Ammon's horn (tissue), 1 donor: ENCODE measurements at regions not wholly inside any gene's neighbourhood (a gene's known extent, or its start where the extent isn't known, plus 50 kb on each side); places are given as distances from the start of the nearest gene placed in this dataset.
A peak's percentile ranks its signal among the peaks of the same experiment; 100 is the strongest.

Source experiments
- DNase-seq: peaks from one replicate; pipeline ENCODE4 v3.0.0-alpha.2; 2016; ENCODE audit warnings: low spot score

GRCh38 chr4:24244663-24245490 lies 339.5 kb downstream of the DHX15 start:
- DNase-seq = no peak

- no peak for DNase-seq
These were observed 340.7 kb downstream of the DHX15 start for GRCh38 chr4:24243641-24244040.

- no peak for DNase-seq
These were observed 342.8 kb downstream of the DHX15 start for GRCh38 chr4:24241511-24241910.

GRCh38 chr4:24240655-24241054 lies 343.7 kb downstream of the DHX15 start:
- DNase-seq = no peak

- no peak for DNase-seq
These were observed 346.6 kb downstream of the DHX15 start for GRCh38 chr4:24237709-24238108.

- DNase-seq = no peak
These were observed 346.7 kb upstream of the PPARGC1A start for GRCh38 chr4:24236532-24236931.

- DNase-seq = no peak
These were observed 346.3 kb upstream of the PPARGC1A start for GRCh38 chr4:24236120-24236519.

GRCh38 chr4:24235618-24236017 lies 345.8 kb upstream of the PPARGC1A start:
- DNase-seq = no peak

GRCh38 chr4:24234288-24234848 lies 344.5 kb upstream of the PPARGC1A start:
- DNase-seq = no peak

- no peak for DNase-seq
These were observed 341.1 kb upstream of the PPARGC1A start for GRCh38 chr4:24230955-24231354.

- peak; percentile 15 for DNase-seq
These were observed 340.1 kb upstream of the PPARGC1A start for GRCh38 chr4:24229978-24230377.

- DNase-seq = no peak
These were observed 338.8 kb upstream of the PPARGC1A start for GRCh38 chr4:24228692-24229091.

GRCh38 chr4:24226667-24227066 lies 336.8 kb upstream of the PPARGC1A start:
- no peak for DNase-seq

- DNase-seq = no peak
These were observed 336.2 kb upstream of the PPARGC1A start for GRCh38 chr4:24226023-24226422.

GRCh38 chr4:24224446-24224845 lies 334.6 kb upstream of the PPARGC1A start:
- no peak for DNase-seq

GRCh38 chr4:24219209-24219608 lies 329.4 kb upstream of the PPARGC1A start:
- DNase-seq = no peak

GRCh38 chr4:24218566-24218965 lies 328.7 kb upstream of the PPARGC1A start:
- DNase-seq = no peak

GRCh38 chr4:24214796-24215195 lies 324.9 kb upstream of the PPARGC1A start:
- no peak for DNase-seq

GRCh38 chr4:24213961-24214360 lies 324.1 kb upstream of the PPARGC1A start:
- no peak for DNase-seq

GRCh38 chr4:24212642-24213041 lies 322.8 kb upstream of the PPARGC1A start:
- DNase-seq = no peak

- DNase-seq = no peak
These were observed 322.0 kb upstream of the PPARGC1A start for GRCh38 chr4:24211856-24212255.

GRCh38 chr4:24210332-24210902 lies 320.6 kb upstream of the PPARGC1A start:
- no peak for DNase-seq

- DNase-seq = no peak
These were observed 320.1 kb upstream of the PPARGC1A start for GRCh38 chr4:24209906-24210305.
